SK-N-SH treated with all-trans-retinoic acid at 6 μM for 48 hours (cell line): ENCODE measurements at regions not wholly inside any gene's neighbourhood (a gene's known extent, or its start where the extent isn't known, plus 50 kb on each side); places are given as distances from the start of the nearest gene placed in this dataset.

ENCODE experiments used
- ATAC-seq: fragments of 200-7000 bp; cut with Tn5 transposase; 3 replicates; pipeline ENCODE4 v1.9.1; 2020; ENCODE audit warnings: mild to moderate bottlenecking, moderate library complexity
- BACH2 ChIP-seq: fragments of 250-450 bp; sonication (Bioruptor Pico); IDR thresholded peaks from 2 replicates; pipeline ENCODE4 v1.9.0; 2021; ENCODE audit warnings: mild to moderate bottlenecking, borderline replicate concordance
- CREB5 ChIP-seq: fragments of 250-450 bp; sonication (Bioruptor Pico); IDR thresholded peaks from 2 replicates; pipeline ENCODE4 v1.5.1; 2020; ENCODE audit warnings: low read depth, mild to moderate bottlenecking, moderate library complexity
- CSDC2 ChIP-seq: fragments of 250-450 bp; sonication (Bioruptor Pico); IDR thresholded peaks from 2 replicates; pipeline ENCODE4 v1.5.0; 2020; ENCODE audit warnings: mild to moderate bottlenecking, moderate library complexity
- ESRRG ChIP-seq: fragments of 250-450 bp; sonication (Bioruptor Pico); IDR thresholded peaks from 2 replicates; pipeline ENCODE4 v1.6.1; 2021; ENCODE audit warnings: mild to moderate bottlenecking
- ISL1 ChIP-seq: fragments of 250-450 bp; sonication (Bioruptor Pico); IDR thresholded peaks from 2 replicates; pipeline ENCODE4 v2.1.2; 2022; ENCODE audit warnings: mild to moderate bottlenecking, moderate library complexity
- OSR1 ChIP-seq: fragments of 250-450 bp; sonication (Bioruptor Pico); IDR thresholded peaks from 2 replicates; pipeline ENCODE4 v1.8.0; 2022; ENCODE audit warnings: moderate library complexity, mild to moderate bottlenecking, inconsistent platforms
- PPARA ChIP-seq: fragments of 250-450 bp; sonication (Bioruptor Pico); IDR thresholded peaks from 2 replicates; pipeline ENCODE4 v1.5.0; 2020; ENCODE audit warnings: mild to moderate bottlenecking, borderline replicate concordance
- RARB ChIP-seq: fragments of 250-450 bp; sonication (Bioruptor Pico); IDR thresholded peaks from 2 replicates; pipeline ENCODE4 v1.8.0; 2021; ENCODE audit warnings: mild to moderate bottlenecking, moderate library complexity
- SNAI2 ChIP-seq: fragments of 250-450 bp; sonication (Bioruptor Pico); IDR thresholded peaks from 2 replicates; pipeline ENCODE4 v1.5.0; 2020; ENCODE audit warnings: mild to moderate bottlenecking, moderate library complexity
- TCF4 ChIP-seq: fragments of 250-450 bp; sonication (Bioruptor Pico); IDR thresholded peaks from 2 replicates; pipeline ENCODE4 v1.8.0; 2021; ENCODE audit warnings: mild to moderate bottlenecking, moderate library complexity, borderline replicate concordance
- ZC3H10 ChIP-seq: fragments of 250-450 bp; sonication (Bioruptor Pico); IDR thresholded peaks from 2 replicates; pipeline ENCODE4 v1.5.1; 2021; ENCODE audit warnings: mild to moderate bottlenecking, moderate library complexity
- ZFP3 ChIP-seq: fragments of 250-450 bp; sonication (Bioruptor Pico); IDR thresholded peaks from 2 replicates; pipeline ENCODE4 v1.5.0; 2020; ENCODE audit warnings: mild to moderate bottlenecking, moderate library complexity
- ZFP30 ChIP-seq: fragments of 450-650 bp; formaldehyde crosslinking; IDR thresholded peaks from 2 replicates; pipeline ENCODE4 v1.5.0; 2022; ENCODE audit warnings: mild to moderate bottlenecking, moderate library complexity
- ZNF565 ChIP-seq: fragments of 450-650 bp; formaldehyde crosslinking; conservative IDR thresholded peaks from 2 replicates; pipeline ENCODE4 v1.5.0; 2020; ENCODE audit warnings: low read depth, mild to moderate bottlenecking, moderate library complexity
- ZNF8 ChIP-seq: fragments of 450-650 bp; formaldehyde crosslinking; IDR thresholded peaks from 2 replicates; pipeline ENCODE4 v1.5.0; 2020; ENCODE audit warnings: mild to moderate bottlenecking, moderate library complexity
- TF ChIP-seq, protein P1 (sequence below): fragments of 250-450 bp; sonication (Bioruptor Pico); IDR thresholded peaks from 2 replicates; pipeline ENCODE4 v1.8.0; 2020; ENCODE audit warnings: mild to moderate bottlenecking, moderate library complexity, borderline replicate concordance
- TF ChIP-seq, protein P2 (sequence below): fragments of 250-450 bp; sonication (Bioruptor Pico); IDR thresholded peaks from 2 replicates; pipeline ENCODE4 v1.5.0; 2020; ENCODE audit warnings: mild to moderate bottlenecking, moderate library complexity
- TF ChIP-seq, protein P3 (sequence below): fragments of 250-450 bp; sonication (Bioruptor Pico); IDR thresholded peaks from 2 replicates; pipeline ENCODE4 v1.5.1; 2021; ENCODE audit warnings: mild to moderate bottlenecking, moderate library complexity
- TF ChIP-seq, protein P4 (sequence below): fragments of 250-450 bp; sonication (Bioruptor Pico); IDR thresholded peaks from 2 replicates; pipeline ENCODE4 v1.8.0; 2021; ENCODE audit warnings: low read depth, mild to moderate bottlenecking, moderate library complexity, borderline replicate concordance

DNA sequence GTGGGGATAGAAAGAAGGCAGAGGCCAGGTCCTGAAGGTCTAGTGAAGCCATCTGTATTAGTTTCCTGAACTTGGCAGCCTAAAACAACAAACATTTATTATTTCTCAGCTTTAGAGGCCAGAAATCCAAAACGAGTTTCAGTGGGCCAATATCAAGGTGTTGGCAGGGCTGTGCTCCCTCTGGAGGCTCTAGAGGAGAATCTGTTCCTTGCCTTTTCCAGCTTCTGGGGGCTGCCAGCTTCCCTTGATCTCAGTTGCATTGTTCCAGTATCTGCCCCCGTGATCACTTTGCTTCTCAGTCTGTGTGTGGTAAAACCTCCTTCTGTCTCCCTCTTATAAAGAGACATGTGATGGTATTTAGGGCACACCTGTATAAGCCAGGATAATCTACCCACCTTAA, 82.4 kb downstream of the MAFB start:
- TF ChIP-seq, protein P1, sequence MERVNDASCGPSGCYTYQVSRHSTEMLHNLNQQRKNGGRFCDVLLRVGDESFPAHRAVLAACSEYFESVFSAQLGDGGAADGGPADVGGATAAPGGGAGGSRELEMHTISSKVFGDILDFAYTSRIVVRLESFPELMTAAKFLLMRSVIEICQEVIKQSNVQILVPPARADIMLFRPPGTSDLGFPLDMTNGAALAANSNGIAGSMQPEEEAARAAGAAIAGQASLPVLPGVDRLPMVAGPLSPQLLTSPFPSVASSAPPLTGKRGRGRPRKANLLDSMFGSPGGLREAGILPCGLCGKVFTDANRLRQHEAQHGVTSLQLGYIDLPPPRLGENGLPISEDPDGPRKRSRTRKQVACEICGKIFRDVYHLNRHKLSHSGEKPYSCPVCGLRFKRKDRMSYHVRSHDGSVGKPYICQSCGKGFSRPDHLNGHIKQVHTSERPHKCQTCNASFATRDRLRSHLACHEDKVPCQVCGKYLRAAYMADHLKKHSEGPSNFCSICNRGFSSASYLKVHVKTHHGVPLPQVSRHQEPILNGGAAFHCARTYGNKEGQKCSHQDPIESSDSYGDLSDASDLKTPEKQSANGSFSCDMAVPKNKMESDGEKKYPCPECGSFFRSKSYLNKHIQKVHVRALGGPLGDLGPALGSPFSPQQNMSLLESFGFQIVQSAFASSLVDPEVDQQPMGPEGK (CRISPR knock-in tag): no peak
- TF ChIP-seq PPARA (CRISPR knock-in tag) (no peak), ZFP3 (CRISPR knock-in tag) (no peak), SNAI2 (CRISPR knock-in tag) (no peak), OSR1 (CRISPR knock-in tag) (no peak), ZFP30 (CRISPR knock-in tag) (no peak), TCF4 (CRISPR knock-in tag) (no peak), BACH2 (CRISPR knock-in tag) (no peak), ZNF565 (CRISPR knock-in tag) (no peak), ZC3H10 (no peak), ZNF8 (CRISPR knock-in tag) (no peak), CSDC2 (no peak)
- TF ChIP-seq, protein P2, sequence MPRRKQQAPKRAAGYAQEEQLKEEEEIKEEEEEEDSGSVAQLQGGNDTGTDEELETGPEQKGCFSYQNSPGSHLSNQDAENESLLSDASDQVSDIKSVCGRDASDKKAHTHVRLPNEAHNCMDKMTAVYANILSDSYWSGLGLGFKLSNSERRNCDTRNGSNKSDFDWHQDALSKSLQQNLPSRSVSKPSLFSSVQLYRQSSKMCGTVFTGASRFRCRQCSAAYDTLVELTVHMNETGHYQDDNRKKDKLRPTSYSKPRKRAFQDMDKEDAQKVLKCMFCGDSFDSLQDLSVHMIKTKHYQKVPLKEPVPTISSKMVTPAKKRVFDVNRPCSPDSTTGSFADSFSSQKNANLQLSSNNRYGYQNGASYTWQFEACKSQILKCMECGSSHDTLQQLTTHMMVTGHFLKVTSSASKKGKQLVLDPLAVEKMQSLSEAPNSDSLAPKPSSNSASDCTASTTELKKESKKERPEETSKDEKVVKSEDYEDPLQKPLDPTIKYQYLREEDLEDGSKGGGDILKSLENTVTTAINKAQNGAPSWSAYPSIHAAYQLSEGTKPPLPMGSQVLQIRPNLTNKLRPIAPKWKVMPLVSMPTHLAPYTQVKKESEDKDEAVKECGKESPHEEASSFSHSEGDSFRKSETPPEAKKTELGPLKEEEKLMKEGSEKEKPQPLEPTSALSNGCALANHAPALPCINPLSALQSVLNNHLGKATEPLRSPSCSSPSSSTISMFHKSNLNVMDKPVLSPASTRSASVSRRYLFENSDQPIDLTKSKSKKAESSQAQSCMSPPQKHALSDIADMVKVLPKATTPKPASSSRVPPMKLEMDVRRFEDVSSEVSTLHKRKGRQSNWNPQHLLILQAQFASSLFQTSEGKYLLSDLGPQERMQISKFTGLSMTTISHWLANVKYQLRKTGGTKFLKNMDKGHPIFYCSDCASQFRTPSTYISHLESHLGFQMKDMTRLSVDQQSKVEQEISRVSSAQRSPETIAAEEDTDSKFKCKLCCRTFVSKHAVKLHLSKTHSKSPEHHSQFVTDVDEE (CRISPR knock-in tag): no peak
- no peak for ATAC-seq

GRCh38 chr20:40606237-40606636, 82.8 kb downstream of the MAFB start:
- no peak for ATAC-seq
- TF ChIP-seq ZNF8 (CRISPR knock-in tag) (no peak), SNAI2 (CRISPR knock-in tag) (no peak), OSR1 (CRISPR knock-in tag) (no peak)
- TF ChIP-seq, protein P2 (CRISPR knock-in tag): no peak
- TF ChIP-seq, protein P3, sequence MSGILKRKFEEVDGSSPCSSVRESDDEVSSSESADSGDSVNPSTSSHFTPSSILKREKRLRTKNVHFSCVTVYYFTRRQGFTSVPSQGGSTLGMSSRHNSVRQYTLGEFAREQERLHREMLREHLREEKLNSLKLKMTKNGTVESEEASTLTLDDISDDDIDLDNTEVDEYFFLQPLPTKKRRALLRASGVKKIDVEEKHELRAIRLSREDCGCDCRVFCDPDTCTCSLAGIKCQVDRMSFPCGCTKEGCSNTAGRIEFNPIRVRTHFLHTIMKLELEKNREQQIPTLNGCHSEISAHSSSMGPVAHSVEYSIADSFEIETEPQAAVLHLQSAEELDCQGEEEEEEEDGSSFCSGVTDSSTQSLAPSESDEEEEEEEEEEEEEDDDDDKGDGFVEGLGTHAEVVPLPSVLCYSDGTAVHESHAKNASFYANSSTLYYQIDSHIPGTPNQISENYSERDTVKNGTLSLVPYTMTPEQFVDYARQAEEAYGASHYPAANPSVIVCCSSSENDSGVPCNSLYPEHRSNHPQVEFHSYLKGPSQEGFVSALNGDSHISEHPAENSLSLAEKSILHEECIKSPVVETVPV (CRISPR knock-in tag): no peak

- ATAC-seq: no peak
- TF ChIP-seq, protein P4, sequence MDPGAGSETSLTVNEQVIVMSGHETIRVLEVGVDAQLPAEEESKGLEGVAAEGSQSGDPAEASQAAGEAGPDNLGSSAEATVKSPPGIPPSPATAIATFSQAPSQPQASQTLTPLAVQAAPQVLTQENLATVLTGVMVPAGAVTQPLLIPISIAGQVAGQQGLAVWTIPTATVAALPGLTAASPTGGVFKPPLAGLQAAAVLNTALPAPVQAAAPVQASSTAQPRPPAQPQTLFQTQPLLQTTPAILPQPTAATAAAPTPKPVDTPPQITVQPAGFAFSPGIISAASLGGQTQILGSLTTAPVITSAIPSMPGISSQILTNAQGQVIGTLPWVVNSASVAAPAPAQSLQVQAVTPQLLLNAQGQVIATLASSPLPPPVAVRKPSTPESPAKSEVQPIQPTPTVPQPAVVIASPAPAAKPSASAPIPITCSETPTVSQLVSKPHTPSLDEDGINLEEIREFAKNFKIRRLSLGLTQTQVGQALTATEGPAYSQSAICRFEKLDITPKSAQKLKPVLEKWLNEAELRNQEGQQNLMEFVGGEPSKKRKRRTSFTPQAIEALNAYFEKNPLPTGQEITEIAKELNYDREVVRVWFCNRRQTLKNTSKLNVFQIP (CRISPR knock-in tag): no peak
- TF ChIP-seq SNAI2 (CRISPR knock-in tag) (no peak), OSR1 (CRISPR knock-in tag) (no peak), ISL1 (CRISPR knock-in tag) (no peak), PPARA (CRISPR knock-in tag) (no peak), TCF4 (CRISPR knock-in tag) (no peak), ZFP30 (CRISPR knock-in tag) (no peak), CSDC2 (no peak), ZC3H10 (no peak), ESRRG (CRISPR knock-in tag) (no peak), ZNF565 (CRISPR knock-in tag) (no peak), ZFP3 (CRISPR knock-in tag) (no peak), CREB5 (CRISPR knock-in tag) (no peak), RARB (no peak), ZNF8 (CRISPR knock-in tag) (no peak)
- TF ChIP-seq, protein P3 (CRISPR knock-in tag): no peak
- TF ChIP-seq, protein P2 (CRISPR knock-in tag): no peak
These were observed 84.6 kb downstream of the MAFB start for GRCh38 chr20:40604416-40604815.
